ENCODE measurements at regions not wholly inside any gene's neighbourhood (a gene's known extent, or its start where the extent isn't known, plus 50 kb on each side); places are given as distances from the start of the nearest gene placed in this dataset.

- TF ChIP-seq CTCF (IDR thresholded peaks at IDR 0.05) (no peak), POLR2AphosphoS5 (IDR thresholded peaks at IDR 0.05; ENCODE audit: insufficient read depth in 1 of 2, low read depth in 1 of 2) (no peak), POLR2A (IDR thresholded peaks at IDR 0.05) (no peak)
Measured at GRCh38 chr1:115210302-115210711, 121.0 kb upstream of the TSPAN2 start.
